SIG-M5 (cell line): ENCODE measurements at regions not wholly inside any gene's neighbourhood (a gene's known extent, or its start where the extent isn't known, plus 50 kb on each side); places are given as distances from the start of the nearest gene placed in this dataset.

Experiments used
- DNase-seq: peaks from one replicate; lab custom pipeline; 2025; lab: John Stamatoyannopoulos, UW

GRCh38 chr1:192088496-192088895 is 69.8 kb upstream of the RGS18 start:
- no peak for DNase-seq

- no peak for DNase-seq
Measured at GRCh38 chr1:192098001-192098400, 60.3 kb upstream of the RGS18 start.

GRCh38 chr1:192099328-192099727 is 58.9 kb upstream of the RGS18 start:
- no peak for DNase-seq

- no peak for DNase-seq
Measured at GRCh38 chr1:192100686-192101468, 57.4 kb upstream of the RGS18 start.

- no peak for DNase-seq
Measured at GRCh38 chr1:192104128-192104527, 54.1 kb upstream of the RGS18 start.

GRCh38 chr1:192104852-192105251 is 53.4 kb upstream of the RGS18 start:
- DNase-seq = no peak

GRCh38 chr1:192108161-192108560 is 50.1 kb upstream of the RGS18 start:
- DNase-seq = no peak
